ENCODE measurements at regions not wholly inside any gene's neighbourhood (a gene's known extent, or its start where the extent isn't known, plus 50 kb on each side); places are given as distances from the start of the nearest gene placed in this dataset.

- 57 to 70% methylated on average over 5 of the region's 5 CpGs for WGBS, 2 donors
- intact Hi-C loops (cut with DNase I), result no loop called here
Measured at GRCh38 chr2:208985644-208986043, 438.2 kb upstream of the MAP2 start.

GRCh38 chr2:208990716-208991115 is 433.1 kb upstream of the MAP2 start:
- intact Hi-C loops (cut with DNase I), result no loop called here
- Histone ChIP-seq H3K4me3 (replicated peaks in 1 of 3) (no peak overlapping the region), H3K27me3 (no peaks in the 10 kb centered on the region), H3K27ac (no peak overlapping the region), H3K9me3 (no peaks in the 10 kb centered on the region), H3K36me3 (no peaks in the 10 kb centered on the region), H3K4me1 (no peaks in the 10 kb centered on the region)
- DNase-seq, result no peak
- TF ChIP-seq CTCF (IDR thresholded peaks at IDR 0.05) (no peak), POLR2A (IDR thresholded peaks at IDR 0.05) (no peak)
- WGBS, 2 donors, result 73 to 88% methylated on average over 3 of the region's 3 CpGs

More at GRCh38 chr2:208985644-208986043, 438.2 kb upstream of the MAP2 start:
- Histone ChIP-seq H3K9me3 (no peaks in the 10 kb centered on the region), H3K27me3 (no peaks in the 10 kb centered on the region), H3K27ac (no peak overlapping the region), H3K4me3 (replicated peaks in 1 of 3) (no peak overlapping the region), H3K4me1 (peaks cover 0 to 8% of the 10 kb centered on the region in 2 donors), H3K36me3 (no peaks in the 10 kb centered on the region)
- DNase-seq, result no peak
- TF ChIP-seq POLR2A (IDR thresholded peaks at IDR 0.05) (no peak), CTCF (IDR thresholded peaks at IDR 0.05) (no peak)

- 80% methylated on average over 2 of the region's 2 CpGs for WGBS, 2 donors
- Histone ChIP-seq H3K27me3 (no peaks in the 10 kb centered on the region), H3K27ac (no peak overlapping the region), H3K9me3 (no peaks in the 10 kb centered on the region), H3K4me3 (replicated peaks in 1 of 3) (no peak overlapping the region), H3K4me1 (no peaks in the 10 kb centered on the region), H3K36me3 (no peaks in the 10 kb centered on the region)
- TF ChIP-seq POLR2A (IDR thresholded peaks at IDR 0.05), result no peak
- intact Hi-C loops (cut with DNase I), result no loop called here
- no peak for DNase-seq
Measured at GRCh38 chr2:208999911-209000310, 423.9 kb upstream of the MAP2 start.

GRCh38 chr2:209002054-209002453 is 421.8 kb upstream of the MAP2 start:
- Histone ChIP-seq H3K27ac (no peak overlapping the region), H3K4me1 (no peaks in the 10 kb centered on the region), H3K9me3 (no peaks in the 10 kb centered on the region), H3K27me3 (no peaks in the 10 kb centered on the region), H3K4me3 (replicated peaks in 1 of 3) (no peak overlapping the region), H3K36me3 (no peaks in the 10 kb centered on the region)
- 90 to 93% methylated on average over 1 of the region's 1 CpG for WGBS, 2 donors
- intact Hi-C loops (cut with DNase I), result no loop called here
- no peak for DNase-seq
- TF ChIP-seq CTCF (IDR thresholded peaks at IDR 0.05) (no peak), POLR2A (IDR thresholded peaks at IDR 0.05) (no peak)

- H3K36me3 ChIP-seq, result no peaks in the 10 kb centered on the region
- WGBS, 2 donors, result 90 to 97% methylated on average over 1 of the region's 1 CpG
- H3K9me3 ChIP-seq, result no peaks in the 10 kb centered on the region
- intact Hi-C loops (cut with DNase I), result no loop called here
- TF ChIP-seq POLR2A (IDR thresholded peaks at IDR 0.05) (no peak), CTCF (IDR thresholded peaks at IDR 0.05) (no peak)
- no peak for DNase-seq
- H3K27me3 ChIP-seq, result no peaks in the 10 kb centered on the region
- H3K4me3 ChIP-seq (replicated peaks in 1 of 3), result no peak overlapping the region
- H3K4me1 ChIP-seq, result no peaks in the 10 kb centered on the region
- no peak overlapping the region for H3K27ac ChIP-seq
Measured at GRCh38 chr2:209005371-209005770, 418.5 kb upstream of the MAP2 start.
